ENCODE measurements at regions not wholly inside any gene's neighbourhood (a gene's known extent, or its start where the extent isn't known, plus 50 kb on each side); places are given as distances from the start of the nearest gene placed in this dataset.

- DNase-seq, result no peak
Observed at GRCh38 chr7:12133865-12134264, 77.2 kb upstream of the TMEM106B start.

- DNase-seq, result no peak
Observed at GRCh38 chr7:12136523-12136922, 74.6 kb upstream of the TMEM106B start.

- DNase-seq, result no peak
Observed at GRCh38 chr7:12137283-12137682, 73.8 kb upstream of the TMEM106B start.

GRCh38 chr7:12138421-12138820, 72.7 kb upstream of the TMEM106B start:
- no peak for DNase-seq

GRCh38 chr7:12139416-12139815, 71.7 kb upstream of the TMEM106B start:
- no peak for DNase-seq

- no peak for DNase-seq
Observed at GRCh38 chr7:12146813-12147212, 64.3 kb upstream of the TMEM106B start.

- no peak for DNase-seq
Observed at GRCh38 chr7:12152196-12152918, 58.7 kb upstream of the TMEM106B start.

GRCh38 chr7:12154119-12154518, 57.0 kb upstream of the TMEM106B start:
- DNase-seq, result no peak

- DNase-seq, result no peak
Observed at GRCh38 chr7:12157517-12157916, 53.6 kb upstream of the TMEM106B start.

GRCh38 chr7:12158334-12159060, 52.6 kb upstream of the TMEM106B start:
- no peak for DNase-seq

- DNase-seq, result no peak
Observed at GRCh38 chr7:12161146-12161545, 49.9 kb upstream of the TMEM106B start.
